ENCODE measurements at regions not wholly inside any gene's neighbourhood (a gene's known extent, or its start where the extent isn't known, plus 50 kb on each side); places are given as distances from the start of the nearest gene placed in this dataset.
A peak's percentile ranks its signal among the peaks of the same experiment; 100 is the strongest.

- no peak for DNase-seq
These were observed 159.9 kb upstream of the SLC25A13 start for GRCh38 chr7:96481796-96482195.

GRCh38 chr7:96479015-96479645 is 157.2 kb upstream of the SLC25A13 start:
- peak in 1 of 5 experiments; percentile 31 for DNase-seq

- peak in 1 of 5 experiments; percentile 34 for DNase-seq
These were observed 149.7 kb upstream of the SLC25A13 start for GRCh38 chr7:96471606-96472005.

GRCh38 chr7:96452146-96452545 is 130.2 kb upstream of the SLC25A13 start:
- no peak for DNase-seq

- no peak for DNase-seq
These were observed 127.2 kb upstream of the SLC25A13 start for GRCh38 chr7:96449094-96449493.

GRCh38 chr7:96447109-96447645 is 125.3 kb upstream of the SLC25A13 start:
- DNase-seq, result no peak

DNA sequence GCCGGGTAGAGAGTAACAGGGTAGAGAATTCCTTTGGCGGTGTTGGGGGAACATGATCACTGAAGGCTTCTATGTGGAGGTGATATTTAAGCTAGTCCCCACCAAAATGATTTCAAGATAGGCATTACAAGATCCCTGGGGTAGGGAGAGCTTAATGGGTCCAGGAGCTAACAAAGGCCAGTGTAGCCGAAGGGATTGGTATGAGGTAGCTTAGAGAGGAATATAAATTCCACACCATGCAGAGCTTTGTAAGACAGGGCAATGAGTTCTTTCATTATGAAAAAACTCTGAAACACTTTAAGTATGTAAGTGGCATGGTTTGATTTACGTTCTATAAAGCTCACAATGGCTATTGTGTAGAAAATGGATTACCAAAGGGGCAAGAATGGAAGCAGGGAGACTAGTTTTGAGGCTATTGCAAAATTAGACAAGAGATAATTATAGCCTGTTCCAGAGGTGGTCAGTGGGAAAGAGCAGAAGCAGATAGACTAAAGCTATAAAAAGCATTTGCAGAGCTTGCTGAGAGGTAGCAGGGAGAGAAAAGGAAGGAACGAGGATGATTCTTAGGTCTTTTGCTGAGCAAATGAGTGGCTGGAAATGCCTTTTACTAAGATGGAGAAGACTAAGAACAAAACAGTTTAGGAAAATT is 119.7 kb upstream of the SLC25A13 start:
- DNase-seq, result no peak

- DNase-seq, result no peak
These were observed 118.4 kb upstream of the SLC25A13 start for GRCh38 chr7:96440328-96440727.

- DNase-seq, result no peak
These were observed 115.0 kb upstream of the SLC25A13 start for GRCh38 chr7:96436880-96437279.

GRCh38 chr7:96430356-96430755 is 108.5 kb upstream of the SLC25A13 start:
- DNase-seq, result peak in 1 of 5 experiments; percentile 9

DNA sequence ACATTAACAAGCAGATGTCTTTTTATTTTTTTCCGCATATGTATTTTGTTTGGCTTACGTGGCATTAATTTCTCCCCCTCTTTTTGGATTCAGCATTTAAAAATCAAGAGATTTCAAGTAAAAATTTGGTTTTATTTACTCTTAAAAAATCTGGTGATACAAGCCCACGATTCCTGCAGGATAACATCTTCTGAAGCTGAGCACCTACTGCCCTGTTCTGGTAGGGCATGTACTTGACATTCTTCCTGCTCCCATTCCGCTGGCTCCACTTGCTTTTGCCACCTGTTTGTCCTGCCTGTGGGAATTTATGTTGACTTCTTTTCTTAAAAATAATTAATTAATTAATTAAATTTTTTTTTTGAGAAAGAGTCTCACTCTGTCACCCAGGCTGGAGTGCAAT is 105.2 kb upstream of the SLC25A13 start:
- no peak for DNase-seq

- no peak for DNase-seq
These were observed 104.8 kb upstream of the SLC25A13 start for GRCh38 chr7:96426685-96427084.

GRCh38 chr7:96426027-96426426 is 104.1 kb upstream of the SLC25A13 start:
- DNase-seq, result no peak

DNA sequence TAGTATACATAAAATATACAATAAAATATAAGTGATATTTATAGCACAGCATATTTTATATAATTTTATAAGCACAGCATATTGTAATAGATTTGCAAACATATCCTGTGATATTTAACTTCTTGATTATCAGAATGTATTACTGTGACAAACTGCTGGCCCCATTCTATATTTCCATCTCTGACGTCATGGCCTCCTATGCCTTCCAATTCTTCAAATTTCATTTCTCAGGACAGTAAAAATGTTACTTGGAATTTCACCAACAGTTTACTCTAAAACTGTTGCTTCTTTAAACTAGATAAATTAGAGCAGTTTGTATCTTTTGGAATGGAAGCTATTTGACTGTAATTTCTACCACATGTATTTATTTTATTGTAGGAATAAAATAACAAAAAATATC is 102.5 kb upstream of the SLC25A13 start:
- DNase-seq, result no peak

DNA sequence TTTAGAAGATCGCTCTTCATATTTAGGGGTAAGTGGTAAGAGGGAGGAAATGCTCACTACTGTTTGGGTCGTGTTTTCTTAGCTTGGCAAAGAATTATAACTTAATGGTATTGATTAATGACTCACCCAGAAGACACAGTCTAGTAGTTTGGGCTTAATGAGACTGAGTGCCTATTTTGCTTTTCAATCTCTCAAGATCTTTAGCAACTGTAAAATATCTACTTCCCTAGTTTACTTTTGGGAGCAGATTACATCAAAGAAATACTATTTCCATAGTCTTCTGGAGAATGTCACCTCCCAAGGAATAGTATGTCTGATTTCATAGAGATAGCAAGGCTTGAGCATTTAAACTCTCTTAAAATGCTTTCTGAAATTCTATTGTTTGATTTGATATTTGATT is 100.5 kb upstream of the SLC25A13 start:
- DNase-seq, result no peak

DNA sequence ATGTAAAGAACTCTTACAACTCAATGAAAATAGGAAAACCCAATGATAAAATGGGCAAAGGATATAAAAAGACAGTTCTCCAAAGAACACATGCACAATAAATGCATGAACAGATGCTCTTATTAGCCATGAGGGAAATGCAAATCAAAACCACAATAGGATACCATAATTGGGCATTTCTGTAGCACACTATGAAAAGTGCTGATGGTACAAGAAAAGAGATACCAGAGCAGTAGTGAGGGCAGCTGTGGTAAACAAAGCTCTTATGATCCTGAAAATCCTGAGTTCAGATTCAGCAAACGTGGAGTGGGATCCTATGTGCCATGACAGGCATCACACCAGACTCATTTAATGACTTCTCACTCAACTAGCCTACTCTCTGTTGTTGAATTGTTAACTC is 96.7 kb upstream of the SLC25A13 start:
- no peak for DNase-seq

GRCh38 chr7:96417784-96418183 is 95.9 kb upstream of the SLC25A13 start:
- no peak for DNase-seq

- DNase-seq, result no peak
These were observed 94.7 kb upstream of the SLC25A13 start for GRCh38 chr7:96416599-96416998.

DNA sequence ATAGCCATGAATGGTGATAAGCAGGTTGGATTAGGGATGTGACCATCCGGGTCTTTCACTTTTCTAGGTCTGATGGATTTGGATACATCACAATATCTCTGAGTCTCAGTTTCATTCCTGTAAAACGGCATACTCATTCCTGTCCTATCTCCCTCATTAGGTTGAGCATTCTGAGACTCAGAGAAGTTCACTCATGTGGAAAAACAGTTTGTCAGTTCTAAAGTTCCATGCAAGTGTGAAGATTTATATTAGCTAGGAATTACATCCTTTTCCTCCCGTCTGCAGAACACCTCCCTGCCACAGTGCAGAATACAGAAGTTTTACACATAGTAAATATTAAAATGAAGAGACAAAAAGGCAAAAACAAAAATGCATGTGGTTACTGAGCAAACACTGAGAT is 94.2 kb upstream of the SLC25A13 start:
- DNase-seq, result no peak

DNA sequence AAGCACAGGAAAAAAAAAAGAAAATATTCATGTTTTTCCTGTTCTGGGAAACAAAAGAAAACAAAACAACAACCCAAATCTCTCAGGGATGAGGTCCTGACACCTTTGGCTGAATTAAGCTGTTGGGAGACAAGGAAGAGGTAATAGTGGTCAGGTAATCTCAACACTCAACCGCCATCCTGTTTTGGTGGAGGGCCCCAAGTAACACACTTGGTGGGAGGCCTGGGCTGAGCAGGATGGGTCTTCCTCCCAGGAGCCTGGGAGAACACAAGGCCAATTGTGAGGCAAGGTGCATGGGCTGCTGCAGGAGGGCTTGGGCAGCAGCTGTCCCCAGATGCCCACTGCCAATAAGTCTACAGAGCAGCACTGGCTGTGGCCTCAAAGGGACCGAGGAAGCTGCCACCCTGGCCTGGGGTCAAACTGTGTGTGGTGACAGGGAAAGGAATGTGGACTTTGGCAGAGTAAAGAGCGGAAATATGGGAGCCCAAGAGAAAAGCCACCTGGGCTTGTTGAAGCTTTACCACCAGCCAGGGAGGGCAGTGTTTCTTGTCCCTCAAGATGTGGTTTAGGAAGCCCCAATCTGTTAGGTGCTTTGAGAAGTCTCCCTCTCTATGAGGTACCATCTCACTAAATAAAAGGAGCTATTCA is 93.5 kb upstream of the SLC25A13 start:
- DNase-seq, result no peak

GRCh38 chr7:96414931-96415292 is 93.0 kb upstream of the SLC25A13 start:
- DNase-seq, result peak in 1 of 5 experiments; percentile 70

DNA sequence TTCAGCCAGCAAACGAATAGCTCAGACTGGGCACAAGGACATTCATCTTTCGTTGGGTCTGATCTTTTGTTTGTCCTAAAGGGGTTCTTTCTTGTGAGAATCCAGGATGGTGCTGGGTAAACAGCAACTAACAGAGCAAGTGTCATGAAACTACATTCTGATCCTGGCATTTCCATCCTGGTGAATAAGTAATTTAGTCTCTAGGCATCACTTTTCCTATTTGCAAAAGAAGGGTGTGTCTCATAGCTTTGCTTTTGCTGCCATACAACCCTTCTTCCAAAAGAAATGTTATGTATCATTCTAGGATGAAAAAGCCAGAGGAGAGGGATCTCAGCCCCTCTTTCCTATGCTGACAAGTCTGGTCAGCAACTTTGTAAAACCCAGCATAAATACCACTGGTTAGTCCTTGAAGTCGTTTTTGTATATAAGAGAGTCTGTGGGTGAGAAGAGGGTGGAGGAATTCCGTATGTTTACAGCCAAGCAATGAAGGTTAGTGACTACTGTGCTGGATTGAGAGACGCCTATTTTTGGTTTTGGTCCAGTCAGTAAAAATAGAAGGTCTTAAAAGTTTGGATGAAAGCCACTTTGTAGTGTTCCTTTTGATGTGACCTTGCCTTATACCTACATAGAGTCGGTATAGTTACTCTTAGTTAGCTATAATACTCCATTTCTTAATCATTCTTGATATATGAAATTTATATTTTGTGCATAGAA is 88.4 kb upstream of the SLC25A13 start:
- no peak for DNase-seq

DNA sequence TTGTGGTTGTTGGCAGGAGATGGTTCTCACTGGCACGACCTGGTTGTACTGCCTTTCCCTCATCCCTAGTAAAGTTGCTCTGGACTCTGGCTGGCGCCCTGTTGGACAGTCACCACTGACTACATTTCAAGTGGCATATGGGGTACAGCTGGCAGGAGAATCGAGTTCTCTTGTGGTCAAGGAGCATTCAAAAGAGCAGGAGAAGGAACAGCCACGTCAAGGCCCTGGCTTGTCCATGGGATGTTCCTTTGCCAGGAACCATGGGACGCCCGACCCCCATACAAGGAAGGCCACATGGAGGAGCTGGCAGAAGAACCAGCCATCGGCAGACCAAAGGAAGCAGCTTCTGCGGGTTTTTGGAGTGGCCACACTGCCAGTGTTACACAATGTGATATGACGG is 87.0 kb upstream of the SLC25A13 start:
- DNase-seq, result no peak

Measured in T-helper 2 cell (primary cell).